Psoas muscle (tissue), 7 donors: ENCODE measurements at regions not wholly inside any gene's neighbourhood (a gene's known extent, or its start where the extent isn't known, plus 50 kb on each side); places are given as distances from the start of the nearest gene placed in this dataset.

Source experiments
- ATAC-seq, 4 donors: fragments of 200-7000 bp; cut with Tn5 transposase; one replicate each; pipeline ENCODE4 v1.9.1; 2020; ENCODE audit warnings: moderate library complexity in 3 of 4, mild to moderate bottlenecking in 2 of 4
- DNase-seq, 2 donors: peaks; one replicate each; pipeline ENCODE4 v3.0.0-alpha.2; 2020
- H3K27ac ChIP-seq: fragments of 200-600 bp; one replicate; pipeline ENCODE4 v1.8.0; 2022
- H3K27me3 ChIP-seq, 3 donors: fragments of 200-600 bp in 1 of 3; one replicate each; pipeline versions ENCODE4 v1.6.1 to v1.8.0; 2013 to 2022; ENCODE audit warnings: low read length in 2 of 3, mild to moderate bottlenecking in 2 of 3, moderate library complexity in 1 of 3; ENCODE audit not compliant: insufficient read depth in 3 of 3
- H3K36me3 ChIP-seq, 2 donors: fragments of 200-600 bp in 1 of 2; one replicate each; pipeline versions ENCODE4 v1.6.1 to v1.8.0; 2013 to 2022; ENCODE audit warnings: low read depth in 1 of 2, mild to moderate bottlenecking in 1 of 2, moderate library complexity in 1 of 2; ENCODE audit not compliant: insufficient read depth in 1 of 2
- H3K4me1 ChIP-seq: fragments of 200-600 bp; one replicate; pipeline ENCODE4 v1.8.0; 2022
- H3K4me3 ChIP-seq: fragments of 200-600 bp; one replicate; pipeline ENCODE4 v1.8.0; 2022; ENCODE audit warnings: mild to moderate bottlenecking
- H3K9me3 ChIP-seq: fragments of 200-600 bp; one replicate; pipeline ENCODE4 v1.8.0; 2022
- CTCF ChIP-seq: fragments of 200-600 bp; IDR thresholded peaks from one replicate; pipeline ENCODE4 v1.8.0; 2022; ENCODE audit warnings: antibody characterized with exemption
- WGBS, 3 donors: extraction: QIAGEN DNeasy Blood & Tissue Kit; methylation state at CpG; one replicate each; pipeline versions ENCODE4 v1.1.6 to v1.1.7; 2013; 5-methylcytosine and 5-hydroxymethylcytosine counted together
- intact Hi-C, 2 donors: fragments of 100-400 bp; cut with DNase I; formaldehyde crosslinking; loops; one replicate each; pipeline versions ENCODE4 v1.11.0 to v1.14.2; 2022
- donor health status: healthy with polysubstance abuse.
- donor health status: DM: no; HTN: no; CAD: no; lungs with moderate emphysema.
- donor health status: Bipolar disorder and iron deficiency.
- donor health status: healthy.
- donor health status: DM: yes; HTN: yes; CAD: no.
- donor health status: DM: no; HTN: no; CAD: no.
- donor health status: DM: yes; HTN: yes; CAD: no.

GRCh38 chr6:104414723-104415122, 445.0 kb downstream of the HACE1 start:
- 91 to 100% (median 97%) methylated on average over 1 of the region's 1 CpG for WGBS, 3 donors
- intact Hi-C loops, result no loop called here
- TF ChIP-seq CTCF, result no peak
- Histone ChIP-seq H3K27ac (no peak overlapping the region), H3K27me3 (no peaks in the 10 kb centered on the region), H3K36me3 (no peaks in the 10 kb centered on the region), H3K4me3 (no peak overlapping the region), H3K4me1 (no peaks in the 10 kb centered on the region), H3K9me3 (no peaks in the 10 kb centered on the region)
- no peak for DNase-seq
- no peak for ATAC-seq

GRCh38 chr6:104413767-104414166, 446.0 kb downstream of the HACE1 start:
- no peak overlapping the region for H3K27ac ChIP-seq
- DNase-seq (no peak), ATAC-seq (no peak)
- H3K9me3 ChIP-seq, result no peaks in the 10 kb centered on the region
- no peaks in the 10 kb centered on the region for H3K4me1 ChIP-seq
- no peaks in the 10 kb centered on the region for H3K27me3 ChIP-seq
- no peak overlapping the region for H3K4me3 ChIP-seq
- H3K36me3 ChIP-seq, result no peaks in the 10 kb centered on the region
- WGBS, 3 donors, result 83 to 89% (median 85%) methylated on average over 3 of the region's 3 CpGs
- TF ChIP-seq CTCF, result no peak
- intact Hi-C loops, result no loop called here

GRCh38 chr6:104411302-104411701, 448.4 kb downstream of the HACE1 start:
- H3K4me1 ChIP-seq, result no peaks in the 10 kb centered on the region
- H3K9me3 ChIP-seq, result no peaks in the 10 kb centered on the region
- intact Hi-C loops, result no loop called here
- DNase-seq, result no peak
- 82 to 86% (median 82%) methylated on average over 6 of the region's 6 CpGs for WGBS, 3 donors
- TF ChIP-seq CTCF, result no peak
- H3K27me3 ChIP-seq, result no peaks in the 10 kb centered on the region
- no peak for ATAC-seq
- no peak overlapping the region for H3K4me3 ChIP-seq
- H3K36me3 ChIP-seq, result no peaks in the 10 kb centered on the region
- H3K27ac ChIP-seq, result no peak overlapping the region

- intact Hi-C loops, result no loop called here
- Histone ChIP-seq H3K36me3 (no peaks in the 10 kb centered on the region), H3K27me3 (no peaks in the 10 kb centered on the region), H3K4me1 (no peaks in the 10 kb centered on the region), H3K9me3 (no peaks in the 10 kb centered on the region), H3K27ac (no peak overlapping the region), H3K4me3 (no peak overlapping the region)
- no peak for ATAC-seq
- no peak for TF ChIP-seq CTCF
- DNase-seq, result no peak
Observed at GRCh38 chr6:104409913-104410312, 449.8 kb downstream of the HACE1 start.

GRCh38 chr6:104407957-104408356, 451.8 kb downstream of the HACE1 start:
- Histone ChIP-seq H3K27ac (no peak overlapping the region), H3K36me3 (no peaks in the 10 kb centered on the region), H3K4me3 (no peak overlapping the region), H3K9me3 (no peaks in the 10 kb centered on the region), H3K27me3 (no peaks in the 10 kb centered on the region), H3K4me1 (no peaks in the 10 kb centered on the region)
- WGBS, 3 donors, result 50 to 62% (median 55%) methylated on average over 3 of the region's 3 CpGs
- DNase-seq (no peak), ATAC-seq (no peak)
- no peak for TF ChIP-seq CTCF
- intact Hi-C loops, result no loop called here
